Heart left ventricle (tissue), 16 donors: ENCODE measurements at regions not wholly inside any gene's neighbourhood (a gene's known extent, or its start where the extent isn't known, plus 50 kb on each side); places are given as distances from the start of the nearest gene placed in this dataset.
A peak's percentile ranks its signal among the peaks of the same experiment; 100 is the strongest.

ENCODE experiments used
- ATAC-seq, 4 donors: fragments of 200-7000 bp; cut with Tn5 transposase; one replicate each; pipeline ENCODE4 v1.9.1; 2020 to 2022; ENCODE audit warnings: moderate library complexity in 4 of 4, mild to moderate bottlenecking in 3 of 4, moderate number of reproducible peaks in 1 of 4
- DNase-seq, 5 donors: peaks; one replicate each; pipeline ENCODE4 v3.0.0-alpha.2; 2020
- H3K27ac ChIP-seq, 12 donors: fragments of 200-600 bp; sonication (generic) in 4 of 12; one replicate each; pipeline versions ENCODE4 v1.5.0 to v1.8.0; 2016 to 2022; ENCODE audit warnings: mild to moderate bottlenecking in 2 of 12
- H3K27me3 ChIP-seq, 9 donors: fragments of 200-600 bp; sonication (generic) in 2 of 9; one replicate each; pipeline versions ENCODE4 v1.5.1 to v1.8.0; 2016 to 2022; ENCODE audit warnings: mild to moderate bottlenecking in 3 of 9
- H3K36me3 ChIP-seq, 9 donors: fragments of 200-600 bp; sonication (generic) in 2 of 9; one replicate each; pipeline versions ENCODE4 v1.5.0 to v1.8.0; 2018 to 2022; ENCODE audit warnings: mild to moderate bottlenecking in 2 of 9
- H3K4me1 ChIP-seq, 12 donors: fragments of 200-600 bp; sonication (generic) in 4 of 12; one replicate each; pipeline versions ENCODE4 v1.5.0 to v1.8.0; 2016 to 2022; ENCODE audit warnings: mild to moderate bottlenecking in 3 of 12
- H3K4me3 ChIP-seq, 12 donors: fragments of 200-600 bp; sonication (generic) in 4 of 12; one replicate each; pipeline versions ENCODE4 v1.5.0 to v1.8.0; 2017 to 2022; ENCODE audit warnings: mild to moderate bottlenecking in 9 of 12, moderate library complexity in 4 of 12
- H3K9me3 ChIP-seq, 12 donors: fragments of 200-600 bp; sonication (generic) in 4 of 12; one replicate each; pipeline versions ENCODE4 v1.5.0 to v1.8.0; 2016 to 2022; ENCODE audit warnings: mild to moderate bottlenecking in 1 of 12
- POLR2A ChIP-seq, 2 donors: fragments of 450-650 bp; IDR thresholded peaks; one replicate each; pipeline ENCODE4 v1.6.1; 2017; ENCODE audit warnings: antibody characterized with exemption in 2 of 2, mild to moderate bottlenecking in 2 of 2, moderate library complexity in 2 of 2
- WGBS, 4 donors: extraction: QIAGEN DNeasy Blood & Tissue Kit in 2 of 4; methylation state at CpG; one replicate each; pipeline versions ENCODE4 v1.1.5 to v1.1.7; 2013 to 2018; 5-methylcytosine and 5-hydroxymethylcytosine counted together
- intact Hi-C, 10 donors: fragments of 100-400 bp; cut with DNase I; formaldehyde crosslinking; loops; one replicate each; pipeline versions ENCODE4 v1.11.1 to v1.14.2; 2022
- TF ChIP-seq, protein P1 (sequence below), 12 donors: fragments of 200-600 bp; sonication (generic) in 4 of 12; IDR thresholded peaks; one replicate each; pipeline versions ENCODE4 v1.5.0 to v1.8.0; 2018 to 2022; ENCODE audit warnings: antibody characterized with exemption in 12 of 12, mild to moderate bottlenecking in 5 of 12
- donor health status: ischemic (EF 13 %, LVEDD 7.1; RV severe dilation, severe dysfunction).
- donor health status: healthy with polysubstance abuse.
- donor health status: DM: no; HTN: yes; CAD: no.
- donor health status: DM: no; HTN: no; CAD: no.
- donor health status: ischemic (EF 25% LVEDD 6.9; RV normal size, moderate dysfunction).
- donor health status: ischemic (EF 25% LVEDD 5.7; RV mildly dilated, moderate dysfunction).
- donor health status: healthy.
- donor health status: DM: yes; HTN: yes; CAD: no.
- donor health status: ischemic (EF 35%, LVEDD 5.7; RV mildly dilated, moderate dysfunction).
- donor health status: nonischemic (EF 11% LVEDD 7.7; RV severe dilation, severe dysfunction).
- donor health status: DM: yes; HTN: yes; CAD: no.
- donor health status: PGD.
- donor health status: ischemic (EF 29% LVEDD 5.4; RV normal size, mild dysfunction).
- donor health status: nonischemic (EF 23%, LVEDD 6.1; RV moderate dilation, normal function).

DNA sequence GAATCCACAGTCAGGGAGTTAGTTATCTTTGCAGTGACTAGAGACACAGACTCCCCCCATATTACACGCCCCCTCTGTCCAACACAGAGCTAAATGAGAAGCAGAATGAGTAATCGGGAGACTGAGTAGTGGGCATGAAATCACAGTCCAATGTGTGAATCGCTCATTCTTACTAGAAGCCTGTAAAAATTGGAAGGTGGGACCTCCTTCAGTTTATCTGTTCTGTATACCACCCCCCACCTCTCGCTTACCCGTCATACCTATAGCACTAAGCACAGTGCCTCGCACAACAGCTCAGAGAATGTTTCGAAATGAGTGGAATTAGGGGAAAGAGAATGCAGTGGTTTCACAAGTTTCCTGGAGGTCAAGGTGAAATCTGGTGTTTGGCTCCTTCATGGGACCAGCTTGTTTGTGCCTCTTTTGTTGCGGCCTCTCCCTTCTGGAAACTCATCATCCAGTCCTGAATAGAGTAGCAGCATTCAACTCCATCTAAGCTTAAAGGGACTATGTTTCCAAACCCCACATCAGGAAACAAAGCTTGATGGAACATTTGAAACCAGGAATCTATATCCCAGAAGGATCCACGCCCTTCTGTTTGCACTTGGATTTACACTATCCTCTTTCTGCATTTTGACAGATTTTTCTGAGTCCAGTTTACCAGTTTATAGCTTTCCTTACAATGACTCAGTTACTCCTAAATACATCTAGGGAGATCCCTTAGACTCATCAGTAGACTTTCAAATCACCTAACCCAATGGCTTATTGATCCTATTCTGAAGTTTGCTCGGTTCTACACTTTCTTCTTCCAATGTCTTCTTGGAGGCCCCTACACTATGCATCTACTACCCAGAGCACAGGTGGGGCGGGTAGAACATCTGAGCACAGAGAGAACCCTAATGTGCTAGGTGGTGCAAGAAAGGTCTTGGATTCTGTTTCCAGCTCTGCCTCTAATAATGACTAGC is 59.2 kb upstream of the PIM1 start:
- no peak for TF ChIP-seq POLR2A (IDR thresholded peaks at IDR 0.05)
- TF ChIP-seq, protein P1, sequence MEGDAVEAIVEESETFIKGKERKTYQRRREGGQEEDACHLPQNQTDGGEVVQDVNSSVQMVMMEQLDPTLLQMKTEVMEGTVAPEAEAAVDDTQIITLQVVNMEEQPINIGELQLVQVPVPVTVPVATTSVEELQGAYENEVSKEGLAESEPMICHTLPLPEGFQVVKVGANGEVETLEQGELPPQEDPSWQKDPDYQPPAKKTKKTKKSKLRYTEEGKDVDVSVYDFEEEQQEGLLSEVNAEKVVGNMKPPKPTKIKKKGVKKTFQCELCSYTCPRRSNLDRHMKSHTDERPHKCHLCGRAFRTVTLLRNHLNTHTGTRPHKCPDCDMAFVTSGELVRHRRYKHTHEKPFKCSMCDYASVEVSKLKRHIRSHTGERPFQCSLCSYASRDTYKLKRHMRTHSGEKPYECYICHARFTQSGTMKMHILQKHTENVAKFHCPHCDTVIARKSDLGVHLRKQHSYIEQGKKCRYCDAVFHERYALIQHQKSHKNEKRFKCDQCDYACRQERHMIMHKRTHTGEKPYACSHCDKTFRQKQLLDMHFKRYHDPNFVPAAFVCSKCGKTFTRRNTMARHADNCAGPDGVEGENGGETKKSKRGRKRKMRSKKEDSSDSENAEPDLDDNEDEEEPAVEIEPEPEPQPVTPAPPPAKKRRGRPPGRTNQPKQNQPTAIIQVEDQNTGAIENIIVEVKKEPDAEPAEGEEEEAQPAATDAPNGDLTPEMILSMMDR (IDR thresholded peaks at IDR 0.05), result no peak
- no peaks in the 10 kb centered on the region for H3K36me3 ChIP-seq
- H3K4me1 ChIP-seq, result peaks cover 0 to 5% (median 0%) of the 10 kb centered on the region in 12 donors
- DNase-seq, result no peak
- H3K27ac ChIP-seq, result no peak overlapping the region
- 83 to 89% (median 85%) methylated on average over 11 of the region's 11 CpGs for whole genome bisulfite sequencing, 4 donors
- intact Hi-C loops, result no loop called here
- no peaks in the 10 kb centered on the region for H3K9me3 ChIP-seq
- no peak for ATAC-seq
- H3K27me3 ChIP-seq, result no peaks in the 10 kb centered on the region
- no peak overlapping the region for H3K4me3 ChIP-seq

DNA sequence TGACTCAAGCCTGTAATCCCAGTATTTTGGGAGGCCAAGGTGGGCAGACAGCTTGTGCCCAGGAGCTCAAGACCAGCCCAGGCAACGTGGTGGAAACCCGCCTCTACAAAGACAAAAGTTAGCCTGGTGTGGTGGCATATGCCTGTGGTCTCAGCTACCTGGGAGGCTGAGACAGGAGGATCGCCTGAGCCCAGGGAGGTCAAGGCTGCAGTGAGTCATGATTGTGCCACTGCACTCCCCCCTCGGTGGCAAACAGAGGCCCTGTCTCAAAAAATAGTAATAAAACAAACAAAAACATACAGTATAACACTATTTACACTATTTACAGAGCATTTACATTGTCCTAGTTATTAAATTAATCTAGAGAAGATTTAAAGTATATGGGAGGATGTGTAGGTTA is 56.0 kb upstream of the PIM1 start:
- TF ChIP-seq, protein P1 (IDR thresholded peaks at IDR 0.05), result no peak
- no peak for TF ChIP-seq POLR2A (IDR thresholded peaks at IDR 0.05)
- H3K4me3 ChIP-seq, result no peak overlapping the region
- no peak for ATAC-seq
- no peak overlapping the region for H3K27ac ChIP-seq
- H3K4me1 ChIP-seq, result peaks cover 0 to 5% (median 0%) of the 10 kb centered on the region in 12 donors
- 88 to 95% (median 93%) methylated on average over 4 of the region's 4 CpGs for WGBS, 4 donors
- H3K27me3 ChIP-seq, result no peaks in the 10 kb centered on the region
- H3K36me3 ChIP-seq, result no peaks in the 10 kb centered on the region
- no peak for DNase-seq
- H3K9me3 ChIP-seq, result no peaks in the 10 kb centered on the region
- intact Hi-C loops, result no loop called here

DNA sequence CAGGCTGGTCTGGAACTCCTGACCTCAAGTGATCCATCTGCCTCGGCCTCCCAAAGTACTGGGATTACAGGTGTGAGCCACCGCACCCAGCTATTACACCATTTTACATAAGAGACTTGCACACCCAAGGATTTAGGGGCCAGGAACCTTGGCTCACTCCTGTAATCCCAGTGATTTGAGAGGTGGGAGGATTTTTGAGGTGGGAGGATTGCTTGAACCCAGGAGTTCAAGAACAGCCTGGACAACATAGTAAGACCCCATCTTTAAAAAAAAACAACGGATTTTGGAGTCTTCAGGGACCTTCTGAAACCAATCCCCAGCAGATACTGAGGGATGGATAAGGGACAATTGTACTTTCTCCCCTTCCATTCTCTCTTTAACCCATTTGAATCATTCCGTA is 55.3 kb upstream of the PIM1 start:
- Histone ChIP-seq H3K36me3 (no peaks in the 10 kb centered on the region), H3K27ac (no peak overlapping the region), H3K4me3 (no peak overlapping the region), H3K9me3 (no peaks in the 10 kb centered on the region), H3K27me3 (no peaks in the 10 kb centered on the region), H3K4me1 (peaks cover 0 to 3% (median 0%) of the 10 kb centered on the region in 12 donors)
- DNase-seq (no peak), ATAC-seq (no peak)
- WGBS, 4 donors, result 89 to 92% (median 91%) methylated on average over 4 of the region's 4 CpGs
- TF ChIP-seq POLR2A (IDR thresholded peaks at IDR 0.05), result no peak
- TF ChIP-seq, protein P1 (IDR thresholded peaks at IDR 0.05), result no peak
- intact Hi-C loops, result loop anchor here in 1 of 10 donors (5.0 kb wide), 1 partner anchor 82 kb away; no protein-coding TSS in a partner anchor

DNA sequence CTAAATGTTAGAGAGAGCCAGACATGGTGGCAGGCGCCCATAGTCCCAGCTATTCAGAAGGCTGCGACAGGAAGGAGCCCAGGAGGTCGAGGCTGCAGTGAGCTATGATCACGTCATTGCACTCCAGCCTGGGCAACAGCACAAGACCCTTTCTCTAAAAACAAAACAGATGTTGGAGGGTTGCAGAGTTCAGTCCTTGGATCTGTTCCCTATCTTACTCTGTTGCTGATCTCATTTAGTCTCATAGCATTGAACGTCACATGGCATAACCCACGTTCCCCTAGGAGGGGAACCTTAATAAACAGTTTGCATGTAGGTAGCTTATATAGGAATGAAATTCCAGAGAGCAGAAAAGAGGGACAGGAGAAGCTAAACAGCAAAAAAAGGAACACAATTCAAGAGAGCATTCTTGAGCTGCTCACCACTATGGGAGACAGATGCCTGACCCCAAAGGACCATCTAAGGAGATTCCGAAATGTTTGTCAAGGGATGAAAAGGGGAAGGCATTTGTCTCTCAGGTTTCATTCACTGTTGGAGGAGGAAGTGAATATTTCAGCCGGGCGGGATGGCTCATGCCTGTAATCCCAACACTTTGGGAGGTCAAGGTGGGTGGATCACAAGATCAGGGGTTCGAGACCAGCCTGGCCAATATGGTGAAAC is 54.6 kb upstream of the PIM1 start:
- TF ChIP-seq, protein P1 (IDR thresholded peaks at IDR 0.05), result no peak
- no peak for TF ChIP-seq POLR2A (IDR thresholded peaks at IDR 0.05)
- Histone ChIP-seq H3K36me3 (no peaks in the 10 kb centered on the region), H3K27me3 (no peaks in the 10 kb centered on the region), H3K27ac (no peak overlapping the region), H3K9me3 (no peaks in the 10 kb centered on the region), H3K4me3 (no peak overlapping the region), H3K4me1 (no peaks in the 10 kb centered on the region)
- ATAC-seq (peak in 1 of 4 donors; percentile 31), DNase-seq (no peak)
- intact Hi-C loops, result loop anchor here in 1 of 10 donors (5.0 kb wide), 1 partner anchor 83 kb away; no protein-coding TSS in a partner anchor
- 58 to 65% (median 60%) methylated on average over 10 of the region's 10 CpGs for WGBS, 4 donors
